ENCODE measurements at regions not wholly inside any gene's neighbourhood (a gene's known extent, or its start where the extent isn't known, plus 50 kb on each side); places are given as distances from the start of the nearest gene placed in this dataset.

- H3K36me3 Mint-ChIP-seq = no peaks in the 10 kb centered on the region
- H3K4me1 Mint-ChIP-seq (ENCODE audit: unreplicated experiment) = no peaks in the 10 kb centered on the region
- no peak for DNase-seq (ENCODE audit: extremely low spot score, unreplicated experiment)
- no peaks in the 10 kb centered on the region for H3K27me3 Mint-ChIP-seq
- no peaks in the 10 kb centered on the region for H3K9me3 Mint-ChIP-seq
- TF ChIP-seq CTCF (conservative IDR thresholded peaks at IDR 0.05) = no peak
- H3K27ac Mint-ChIP-seq = no peak overlapping the region
- no peak overlapping the region for H3K4me3 Mint-ChIP-seq
Measured at GRCh38 chr4:27398631-27399310, 538.1 kb downstream of the STIM2 start.

- no peak for DNase-seq (ENCODE audit: extremely low spot score, unreplicated experiment)
- Mint-ChIP-seq H3K9me3 (no peaks in the 10 kb centered on the region), H3K4me1 (ENCODE audit: unreplicated experiment) (no peaks in the 10 kb centered on the region), H3K4me3 (no peak overlapping the region), H3K36me3 (no peaks in the 10 kb centered on the region), H3K27me3 (no peaks in the 10 kb centered on the region), H3K27ac (no peak overlapping the region)
- TF ChIP-seq CTCF (conservative IDR thresholded peaks at IDR 0.05) = no peak
Measured at GRCh38 chr4:27407616-27408015, 547.0 kb downstream of the STIM2 start.

- Mint-ChIP-seq H3K27me3 (no peaks in the 10 kb centered on the region), H3K4me3 (no peak overlapping the region), H3K36me3 (no peaks in the 10 kb centered on the region), H3K27ac (no peak overlapping the region), H3K9me3 (peaks cover 8% of the 10 kb centered on the region), H3K4me1 (ENCODE audit: unreplicated experiment) (no peaks in the 10 kb centered on the region)
- TF ChIP-seq CTCF (conservative IDR thresholded peaks at IDR 0.05) = no peak
- no peak for DNase-seq (ENCODE audit: extremely low spot score, unreplicated experiment)
Measured at GRCh38 chr4:27412613-27413012, 552.0 kb downstream of the STIM2 start.

GRCh38 chr4:27414887-27415731 is 554.5 kb downstream of the STIM2 start:
- H3K27ac Mint-ChIP-seq = no peak overlapping the region
- DNase-seq (ENCODE audit: extremely low spot score, unreplicated experiment) = no peak
- H3K36me3 Mint-ChIP-seq = no peaks in the 10 kb centered on the region
- H3K4me1 Mint-ChIP-seq (ENCODE audit: unreplicated experiment) = no peaks in the 10 kb centered on the region
- H3K9me3 Mint-ChIP-seq = peaks cover 15% of the 10 kb centered on the region
- no peaks in the 10 kb centered on the region for H3K27me3 Mint-ChIP-seq
- H3K4me3 Mint-ChIP-seq = no peak overlapping the region
- no peak for TF ChIP-seq CTCF (conservative IDR thresholded peaks at IDR 0.05)

GRCh38 chr4:27428661-27429060 is 568.0 kb downstream of the STIM2 start:
- Mint-ChIP-seq H3K4me3 (no peak overlapping the region), H3K27me3 (no peaks in the 10 kb centered on the region), H3K36me3 (no peaks in the 10 kb centered on the region), H3K27ac (no peak overlapping the region), H3K4me1 (ENCODE audit: unreplicated experiment) (no peaks in the 10 kb centered on the region), H3K9me3 (peaks cover 9% of the 10 kb centered on the region)
- no peak for TF ChIP-seq CTCF (conservative IDR thresholded peaks at IDR 0.05)
- DNase-seq (ENCODE audit: extremely low spot score, unreplicated experiment) = no peak

Measured in type B pancreatic cell (in vitro differentiated cells).